HL-60 (cell line): ENCODE measurements at regions not wholly inside any gene's neighbourhood (a gene's known extent, or its start where the extent isn't known, plus 50 kb on each side); places are given as distances from the start of the nearest gene placed in this dataset.

ENCODE experiments used
- CTCF ChIP-seq: IDR thresholded peaks from one replicate; pipeline ENCODE4 v1.5.1; 2011; ENCODE audit warnings: low read length, control low read depth, inconsistent platforms; ENCODE audit not compliant: insufficient read depth
- GABPA ChIP-seq: IDR thresholded peaks from 2 replicates; pipeline ENCODE4 v1.6.1; 2012; ENCODE audit warnings: low read depth
- POLR2AphosphoS5 ChIP-seq: IDR thresholded peaks from 2 replicates; pipeline ENCODE4 v1.6.1; 2012; ENCODE audit warnings: low read depth
- REST ChIP-seq: IDR thresholded peaks from 2 replicates; pipeline ENCODE4 v1.6.1; 2012; ENCODE audit warnings: low read depth; ENCODE audit not compliant: insufficient replicate concordance
- SPI1 ChIP-seq: IDR thresholded peaks from 2 replicates; pipeline ENCODE4 v1.6.1; 2012; ENCODE audit warnings: low read depth, mild to moderate bottlenecking, borderline replicate concordance

- no peak for TF ChIP-seq CTCF
- no peak for TF ChIP-seq POLR2AphosphoS5
- no peak for TF ChIP-seq REST
- TF ChIP-seq SPI1: no peak
- TF ChIP-seq GABPA: no peak
Measured at GRCh38 chrX:65874765-65875164, 165.1 kb downstream of the VSIG4 start.
